HG03460 (cell line): ENCODE measurements at regions not wholly inside any gene's neighbourhood (a gene's known extent, or its start where the extent isn't known, plus 50 kb on each side); places are given as distances from the start of the nearest gene placed in this dataset.

ENCODE experiments used
- ATAC-seq: cut with Tn5 transposase; IDR thresholded peaks from one replicate; pipeline ENCODE4 v1.9.1; 2021; ENCODE audit not compliant: unreplicated experiment

DNA sequence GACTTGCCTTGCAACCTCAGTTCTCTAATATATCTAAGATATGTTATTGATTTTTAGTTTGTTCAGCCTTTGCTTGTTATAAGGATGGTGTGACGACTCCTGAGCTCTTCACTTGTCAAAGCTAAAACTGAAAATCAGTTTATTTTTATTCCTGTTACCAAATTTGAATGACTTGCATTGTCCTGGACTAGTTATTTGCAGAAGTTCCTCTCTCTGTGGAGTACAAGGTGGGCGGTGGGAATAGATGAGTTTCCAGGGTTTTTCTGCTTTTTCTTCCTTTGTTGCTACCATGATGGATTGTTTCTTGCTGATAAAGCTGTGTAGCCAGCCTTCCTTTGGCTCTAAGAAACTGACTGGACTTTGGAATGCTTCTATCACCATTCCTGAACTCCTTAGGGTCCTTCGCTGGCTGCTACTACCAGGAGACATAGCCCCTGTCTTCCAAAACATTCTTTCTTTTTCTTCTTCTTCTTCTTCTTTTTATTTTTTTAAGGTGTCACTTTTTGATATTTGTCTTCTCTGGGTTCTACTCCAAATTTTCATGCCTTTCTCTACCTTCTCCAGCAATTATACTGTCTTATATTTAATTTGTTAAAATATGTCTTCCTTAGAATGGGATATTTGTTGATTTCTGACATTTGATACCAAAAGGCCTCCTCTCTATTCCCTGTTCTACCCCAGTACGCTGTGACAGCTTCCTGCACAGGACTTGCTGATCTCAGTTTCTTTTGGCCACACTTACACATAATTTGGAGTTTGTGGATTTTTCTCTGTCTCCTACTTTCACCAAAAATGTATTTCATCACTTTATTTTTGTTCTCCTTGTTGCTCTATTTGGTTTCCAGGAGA is 145.1 kb upstream of the THRB start:
- ATAC-seq = no peak

DNA sequence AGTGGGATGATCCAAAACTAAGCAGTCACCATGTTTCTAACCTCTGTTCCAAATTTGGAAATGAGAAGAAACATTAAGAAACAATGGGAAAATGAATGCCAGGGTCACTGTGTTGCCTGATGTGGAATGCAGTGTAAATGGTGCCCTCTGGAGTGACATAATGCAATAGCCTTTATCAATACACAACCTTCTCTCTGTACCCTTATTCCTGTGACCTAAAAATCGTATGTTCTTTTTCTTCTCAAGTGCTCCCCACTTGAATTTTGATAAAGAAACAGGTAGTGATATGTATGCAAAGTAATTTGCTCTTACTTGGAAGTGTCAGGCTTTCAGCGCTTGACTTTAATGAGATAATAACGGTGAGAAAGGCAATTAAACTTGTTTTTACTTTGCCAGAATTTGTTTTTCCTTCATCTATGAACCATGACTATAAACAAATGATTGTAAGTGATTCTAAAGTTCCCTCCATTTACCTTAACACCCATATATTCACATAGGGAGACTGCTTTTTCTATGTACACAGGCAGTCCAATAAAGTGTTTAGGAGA is 145.8 kb upstream of the THRB start:
- no peak for ATAC-seq

DNA sequence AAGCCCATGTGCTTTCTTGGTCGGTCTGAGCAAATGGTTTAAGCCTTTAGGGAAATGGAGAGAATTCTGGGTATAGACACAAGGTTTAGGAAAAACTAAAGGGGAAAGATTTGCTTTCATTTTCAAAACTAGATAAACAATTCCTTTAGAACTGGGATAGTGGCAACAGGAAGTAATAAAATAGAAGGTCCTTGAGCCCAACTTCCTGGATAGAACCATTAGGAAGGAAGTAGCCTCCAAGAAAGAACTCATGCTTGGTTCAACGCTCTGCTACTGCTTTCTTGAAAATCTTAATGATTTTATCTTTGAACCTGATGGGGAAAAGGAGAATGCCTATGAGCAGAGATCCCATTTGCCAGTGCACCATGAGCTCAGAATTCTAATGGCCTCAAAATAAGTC is 147.0 kb upstream of the THRB start:
- ATAC-seq = no peak

DNA sequence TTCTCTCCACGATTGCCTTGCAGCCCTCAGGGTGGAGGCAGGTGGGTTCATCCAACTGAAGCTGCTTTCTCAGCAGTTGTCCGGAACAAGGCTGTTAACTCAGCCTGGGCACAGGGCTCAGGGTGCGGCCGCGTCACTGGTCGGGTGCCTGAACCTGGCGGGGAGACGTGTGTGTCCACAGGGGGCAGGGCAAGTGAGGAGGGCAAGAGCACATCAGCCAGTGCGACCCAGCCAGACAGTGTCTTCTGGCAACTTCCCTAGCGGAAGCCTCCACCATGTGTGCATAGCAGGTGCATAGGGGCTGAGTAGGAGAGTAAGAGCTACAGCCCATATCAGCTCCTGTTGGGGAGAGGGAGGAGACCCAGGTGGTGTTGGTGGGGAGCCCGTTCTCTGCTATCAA is 150.4 kb upstream of the THRB start:
- ATAC-seq = no peak

DNA sequence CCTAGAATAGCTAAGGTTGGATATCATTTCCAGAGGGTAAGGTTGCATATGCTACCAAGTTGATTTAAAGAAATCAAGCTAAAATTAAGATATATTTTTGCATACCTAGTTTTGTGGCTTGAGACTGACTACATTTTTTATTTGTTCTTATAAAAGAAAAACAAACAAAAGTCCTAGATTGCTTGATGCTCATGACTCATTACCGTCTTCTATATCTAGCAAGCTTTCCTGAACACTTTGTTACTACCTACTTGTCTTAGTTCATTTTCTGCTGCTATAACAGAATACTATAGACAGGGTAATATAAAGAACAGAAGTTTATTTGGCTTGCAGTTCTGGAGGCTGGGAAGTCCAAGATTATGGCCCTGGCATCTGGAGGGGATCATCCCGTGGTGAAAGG is 152.1 kb upstream of the THRB start:
- no peak for ATAC-seq

DNA sequence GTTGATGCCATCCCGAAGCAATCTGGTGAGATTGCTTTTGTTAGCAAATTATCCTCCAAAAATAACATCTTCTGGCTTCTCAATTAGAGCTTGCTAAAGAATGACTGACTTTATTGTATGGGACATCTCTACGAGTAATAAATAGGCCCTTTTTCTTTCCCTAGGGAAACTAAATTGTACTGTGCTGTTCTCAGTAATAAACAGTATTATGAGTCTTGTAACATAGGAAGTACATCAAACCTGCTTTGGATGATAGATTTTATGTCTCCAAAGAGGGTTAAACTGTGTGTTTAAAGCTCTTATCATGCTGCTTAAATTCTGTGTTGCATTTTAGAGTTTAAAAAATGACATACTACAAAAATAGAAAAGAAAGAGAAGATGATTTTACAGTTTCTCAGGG is 153.4 kb upstream of the THRB start:
- ATAC-seq = no peak

DNA sequence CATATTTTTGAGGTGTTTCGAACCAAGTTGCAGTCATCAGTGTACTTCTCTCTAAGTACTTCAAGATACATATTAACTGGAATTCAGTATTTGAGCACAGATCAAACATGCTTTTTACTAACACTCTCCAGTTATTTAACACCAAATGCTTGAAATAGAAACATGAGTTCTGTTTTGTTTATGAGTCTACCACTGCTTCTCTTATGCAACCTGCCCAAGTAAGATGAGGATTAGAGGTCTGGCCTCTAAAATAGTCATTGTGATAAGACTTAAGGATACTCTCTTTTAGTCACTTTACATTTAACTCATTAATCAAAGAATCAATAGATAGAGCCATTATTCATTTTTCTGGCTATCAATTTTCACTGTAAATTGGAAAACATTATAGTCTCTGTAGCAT is 156.2 kb upstream of the THRB start:
- no peak for ATAC-seq

DNA sequence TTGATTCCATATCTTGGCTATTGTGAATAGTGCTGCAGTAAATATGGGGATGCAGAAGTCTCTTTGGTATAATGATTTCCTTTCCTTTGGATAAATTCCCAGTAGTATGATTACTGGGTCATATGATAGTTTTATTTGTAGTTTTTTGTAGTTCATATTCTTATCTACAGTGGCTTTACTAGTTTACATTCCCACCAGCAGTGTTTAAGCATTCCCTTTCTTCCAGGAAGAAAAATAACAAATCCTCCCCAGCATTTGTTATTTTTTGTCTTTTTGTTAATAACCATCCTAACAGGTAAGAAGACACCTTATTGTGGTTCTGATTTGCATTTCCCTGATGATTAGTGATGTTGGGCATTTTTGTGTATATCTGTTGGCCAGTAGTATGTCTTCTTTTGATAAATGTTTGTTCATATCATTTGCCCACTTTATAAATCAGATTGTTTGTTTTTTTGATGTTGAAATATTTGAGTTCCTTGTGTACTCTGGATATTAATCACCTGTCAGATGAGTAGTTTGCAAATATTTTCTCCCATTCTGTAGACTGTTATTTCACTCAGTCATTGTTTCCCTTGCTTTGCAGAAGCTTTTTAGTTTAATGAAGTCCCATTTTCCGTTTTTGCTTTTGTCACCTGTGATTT is 163.3 kb upstream of the THRB start:
- ATAC-seq = no peak

DNA sequence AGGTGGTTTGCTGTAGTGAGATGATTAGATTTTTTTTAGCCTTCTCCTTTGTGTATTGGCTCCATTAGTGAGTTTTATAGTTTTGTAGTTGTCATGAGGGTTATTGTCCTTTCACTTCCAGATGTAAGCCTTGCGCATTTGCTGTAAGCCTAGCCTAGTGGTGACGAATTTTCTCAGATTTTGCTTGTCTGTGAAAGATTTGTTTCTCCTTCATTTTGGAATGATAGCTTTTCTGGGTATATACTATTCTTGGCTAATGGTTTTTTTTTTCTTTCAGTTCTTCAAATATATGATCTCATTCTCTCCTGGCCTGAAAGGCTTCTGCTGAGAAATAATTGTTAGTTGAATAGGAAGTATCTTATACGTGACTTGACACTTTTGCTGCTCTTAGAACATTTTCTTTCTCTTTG is 166.5 kb upstream of the THRB start:
- no peak for ATAC-seq

DNA sequence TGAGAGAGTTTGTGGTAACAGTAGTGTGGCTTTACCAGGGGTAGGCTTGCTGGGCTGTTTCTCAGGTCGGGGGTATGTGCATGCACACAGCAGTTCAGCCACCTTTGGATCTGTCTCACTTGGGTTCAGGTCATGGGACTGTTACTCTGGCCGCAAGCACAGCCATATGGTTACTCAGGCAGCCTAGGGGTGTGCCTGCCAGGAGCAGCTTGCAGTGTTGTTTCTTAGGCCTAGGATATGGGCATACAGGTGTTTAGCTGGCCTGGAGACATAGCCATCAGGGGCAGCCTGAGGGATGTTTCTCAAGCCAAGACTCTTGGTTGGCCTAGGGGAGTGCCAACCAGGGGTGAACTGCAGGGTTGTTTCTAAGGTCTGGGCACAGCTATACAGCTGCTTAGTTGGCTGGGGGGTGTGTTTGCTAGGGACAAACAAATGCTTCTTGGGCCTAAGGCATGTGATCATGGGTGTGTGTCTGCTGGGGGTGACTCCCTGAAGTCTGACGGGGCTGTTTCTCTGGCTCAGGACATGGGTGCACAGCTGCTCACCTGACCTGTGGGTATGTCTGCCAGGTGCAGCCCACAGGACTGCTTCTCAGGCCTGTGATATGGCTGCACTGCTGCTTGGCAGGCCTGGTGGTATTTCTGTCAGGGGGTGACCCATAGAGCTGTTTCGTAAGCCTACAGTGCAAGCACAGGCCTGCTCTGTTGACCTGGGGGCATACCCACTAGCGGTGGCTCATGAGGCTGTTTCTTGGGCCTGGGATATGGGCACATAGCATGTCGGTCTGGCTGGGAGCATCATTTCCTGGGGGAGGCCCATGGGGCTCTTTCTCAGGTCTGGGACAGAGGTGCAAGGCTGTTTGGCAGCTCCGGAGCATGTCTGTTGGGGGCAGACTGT is 168.0 kb upstream of the THRB start:
- no peak for ATAC-seq

DNA sequence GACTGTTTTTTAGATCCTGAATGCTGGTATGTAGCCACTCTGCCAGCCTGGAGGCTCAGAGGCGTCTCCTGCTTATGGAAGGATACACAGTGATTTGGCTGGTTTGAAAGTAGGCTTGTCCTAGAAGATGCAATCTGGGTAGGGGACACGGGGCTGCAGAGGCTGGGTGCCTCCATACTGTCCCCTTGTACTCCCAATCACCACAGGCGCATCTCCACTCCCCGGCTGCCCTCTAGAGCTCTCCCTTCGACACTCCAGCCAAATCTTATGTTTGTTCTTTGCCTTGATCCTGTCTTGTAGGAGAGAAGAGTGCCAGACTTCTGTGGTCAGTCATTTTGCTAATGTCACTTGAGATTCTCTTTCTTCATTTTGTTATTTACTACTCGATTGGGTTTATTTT is 168.8 kb upstream of the THRB start:
- no peak for ATAC-seq

DNA sequence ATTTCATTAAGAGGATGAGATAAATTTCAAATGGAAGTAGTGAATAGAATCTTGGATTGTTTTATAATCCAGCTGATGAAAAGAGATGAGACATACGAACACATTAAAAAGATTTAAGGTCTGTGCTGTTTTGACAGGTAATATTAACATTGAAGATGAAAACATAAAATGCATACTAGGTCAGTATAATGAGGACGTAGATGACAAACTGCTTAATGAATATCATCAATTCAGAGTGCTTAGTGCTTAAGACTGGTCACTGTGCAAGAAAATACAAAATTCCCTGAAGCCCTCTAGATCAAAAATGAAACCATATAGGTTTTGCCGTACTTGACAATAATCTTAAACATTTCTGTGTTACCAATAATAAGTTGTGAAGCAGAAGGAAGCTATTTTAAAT is 173.4 kb upstream of the THRB start:
- no peak for ATAC-seq

DNA sequence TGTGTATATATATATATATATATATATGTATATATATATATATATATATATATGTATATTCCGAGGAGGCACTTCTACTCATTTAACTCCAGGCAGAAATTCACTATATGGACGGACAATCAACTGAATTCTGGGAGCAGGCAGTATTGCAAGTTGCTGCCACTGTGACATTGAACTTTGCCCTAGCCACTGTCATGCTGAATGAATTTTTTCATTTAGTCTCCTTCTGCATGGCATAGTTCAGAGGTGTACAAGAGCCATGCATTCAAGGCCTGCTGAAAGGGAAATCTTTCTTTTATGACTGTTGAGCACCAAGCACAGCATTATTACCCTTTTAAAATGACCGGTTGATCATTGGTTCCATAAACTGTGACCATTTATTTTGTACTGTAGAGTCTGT is 176.2 kb upstream of the THRB start:
- no peak for ATAC-seq

DNA sequence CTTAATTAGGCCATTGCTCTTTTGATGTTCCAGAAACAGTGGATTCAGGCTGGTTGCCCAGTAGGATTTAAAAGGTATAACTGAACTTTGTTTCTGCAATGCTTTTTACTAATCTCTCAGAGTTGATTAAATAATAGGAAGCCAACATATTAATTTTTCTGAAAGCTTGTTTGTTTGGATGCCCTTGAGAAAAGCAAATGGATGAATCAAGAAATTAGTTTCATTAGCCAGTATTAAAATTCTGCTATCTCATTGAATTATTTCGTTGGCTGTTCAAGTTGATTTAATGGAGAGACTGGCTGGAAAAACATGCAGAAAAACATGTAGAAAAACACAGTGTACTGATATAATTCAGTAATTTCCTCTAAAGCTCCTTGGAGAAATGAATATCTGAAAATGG is 178.9 kb upstream of the THRB start:
- ATAC-seq = no peak

DNA sequence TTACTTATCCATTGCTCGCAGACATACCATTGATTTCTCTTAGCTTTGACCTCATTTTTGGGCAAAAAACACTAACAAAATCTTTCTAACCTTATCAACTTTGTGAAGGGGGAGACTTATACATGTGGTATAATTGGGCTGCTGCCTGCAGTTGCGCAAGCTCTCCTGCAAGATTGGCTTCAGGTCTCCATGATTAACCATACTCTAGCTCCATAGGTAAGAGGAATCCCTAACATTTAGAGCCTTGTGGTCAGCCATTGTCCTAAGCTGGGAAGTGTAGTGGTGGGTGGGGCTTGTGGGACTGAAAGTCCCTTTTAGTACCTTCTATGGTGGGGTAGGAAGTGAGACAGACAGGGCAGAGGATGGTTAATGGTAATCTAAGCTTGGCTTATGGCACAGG is 179.6 kb upstream of the THRB start:
- no peak for ATAC-seq

DNA sequence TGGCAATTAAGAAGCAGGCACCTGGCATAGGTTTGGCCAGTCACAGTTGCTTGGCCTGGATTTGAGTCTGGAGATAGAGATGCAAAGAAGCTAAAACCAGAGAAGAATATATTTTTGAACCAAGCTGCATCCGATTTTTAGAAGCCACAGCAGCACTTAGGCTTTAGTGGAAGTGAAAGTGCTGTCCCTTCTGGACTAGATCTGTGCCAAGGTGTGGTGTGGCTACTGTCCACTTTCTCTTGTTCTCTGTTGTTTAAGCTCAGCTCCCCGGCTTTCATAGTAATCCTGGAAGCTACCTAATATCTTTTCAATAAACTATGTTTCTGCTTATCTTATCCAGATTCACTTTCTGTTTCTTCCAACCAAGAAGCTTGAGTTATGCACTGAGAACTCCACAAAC is 183.4 kb upstream of the THRB start:
- no peak for ATAC-seq

DNA sequence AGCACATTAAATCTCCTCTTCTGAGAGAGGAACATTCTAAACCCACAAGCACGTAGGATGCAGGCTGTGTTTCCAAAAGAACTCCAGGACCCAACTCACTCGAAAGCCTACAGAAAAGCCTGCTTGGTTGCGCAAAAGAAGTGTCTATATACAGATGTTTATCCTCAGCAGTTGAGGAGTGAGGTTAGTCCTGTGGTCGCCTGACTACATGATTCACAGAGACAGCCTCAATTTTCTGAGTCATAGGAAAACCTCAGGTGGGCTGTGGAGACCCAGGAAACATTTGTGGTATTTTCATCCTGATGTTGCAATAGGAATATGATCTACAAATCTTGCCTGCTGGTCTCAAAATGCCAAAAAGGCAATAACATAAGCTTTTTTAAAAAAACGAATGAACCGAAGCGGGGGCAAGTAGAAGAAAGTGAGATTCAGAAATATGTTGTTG is 183.8 kb upstream of the THRB start:
- no peak for ATAC-seq

DNA sequence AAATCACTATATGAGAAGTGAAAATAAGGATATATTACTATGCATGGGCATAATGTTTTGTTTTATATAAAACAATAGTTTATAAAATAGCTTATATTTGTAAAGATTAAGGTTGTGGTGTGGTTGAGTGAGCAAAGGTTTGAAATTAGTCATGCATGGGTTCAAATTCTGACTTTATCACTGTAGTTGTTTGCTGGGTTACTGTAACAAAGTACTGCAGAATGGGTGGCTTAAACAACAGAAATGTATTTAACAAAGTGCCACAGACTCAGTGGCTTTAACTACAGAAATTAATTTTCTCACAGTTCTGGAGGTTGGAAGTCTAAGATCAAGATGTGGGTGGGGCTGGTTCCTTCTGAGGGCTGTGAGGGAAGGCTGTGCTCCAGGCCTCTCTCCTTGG is 184.8 kb upstream of the THRB start:
- no peak for ATAC-seq

DNA sequence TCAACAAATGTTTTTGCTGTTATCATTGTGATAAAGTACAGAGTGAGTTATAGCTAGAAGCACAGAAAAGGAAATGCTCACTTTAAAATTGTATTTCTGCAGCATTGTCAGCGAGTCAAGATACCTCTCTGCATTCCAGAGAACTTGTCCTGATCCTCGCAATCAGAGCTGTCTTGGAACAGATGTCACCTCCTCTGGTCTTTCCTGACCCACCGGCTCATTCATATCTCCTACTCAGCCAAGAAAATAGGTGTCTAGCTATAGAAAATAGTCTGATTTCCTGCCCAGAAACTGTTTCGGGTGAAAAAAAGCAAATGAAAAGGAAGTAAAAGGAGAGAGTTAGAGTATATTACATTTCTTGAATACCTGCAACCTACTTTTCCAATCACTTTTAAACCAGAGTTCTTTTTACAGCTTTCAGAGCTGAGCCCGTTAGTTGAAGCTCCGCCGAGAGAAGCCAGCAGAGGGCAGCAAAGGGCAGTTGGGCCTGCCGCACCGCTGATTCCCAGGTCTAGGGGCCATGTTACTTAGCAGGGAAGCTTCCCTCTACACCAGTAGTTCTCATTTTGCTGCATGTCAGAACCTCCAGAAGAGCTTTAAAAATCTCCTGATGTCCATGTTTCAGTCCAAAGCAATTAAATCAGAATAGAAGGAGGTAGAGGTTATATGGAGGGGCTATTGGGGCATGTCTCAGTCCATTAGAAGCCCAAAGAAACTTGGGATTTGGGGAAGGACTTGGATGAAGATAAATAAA is 185.7 kb upstream of the THRB start:
- peak; percentile 69 for ATAC-seq

DNA sequence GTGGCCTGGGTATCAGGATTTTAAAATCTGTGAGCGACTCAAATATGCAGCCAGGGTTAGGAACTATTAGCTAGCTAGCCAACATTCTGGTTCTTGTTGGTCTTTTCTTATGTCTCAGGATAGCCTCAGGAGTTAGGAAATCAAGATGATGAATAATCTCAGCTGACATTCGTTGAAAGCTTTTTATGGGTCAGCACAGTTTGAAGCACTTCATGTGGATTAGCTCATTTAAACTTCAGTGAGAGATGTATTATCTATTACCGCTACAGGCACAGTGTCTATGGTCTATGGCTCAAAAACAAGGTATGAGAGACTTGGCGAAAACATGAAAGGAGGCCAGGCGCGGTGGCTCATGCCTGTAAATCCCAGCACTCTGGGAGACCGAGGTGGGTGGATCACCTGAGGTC is 187.5 kb upstream of the THRB start:
- ATAC-seq = no peak

DNA sequence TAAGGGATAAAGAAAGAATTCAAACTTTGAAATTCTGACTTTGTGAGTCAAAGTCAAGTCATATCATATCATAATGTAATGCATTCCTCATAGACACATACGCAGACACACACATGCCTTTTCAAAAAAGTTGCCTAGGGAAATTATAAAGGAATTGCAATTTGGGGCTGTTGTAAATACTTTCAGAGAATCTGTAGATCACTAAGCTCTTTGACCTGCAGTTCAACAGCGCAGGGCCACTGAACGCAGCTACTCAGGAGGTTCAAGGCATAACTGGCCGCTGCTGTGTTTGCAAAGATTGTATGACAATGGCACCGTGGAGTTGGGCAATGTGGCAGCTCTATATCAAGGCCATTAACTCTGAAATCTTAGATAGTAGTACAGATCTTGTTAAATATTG is 188.4 kb upstream of the THRB start:
- ATAC-seq = no peak
